ENCODE measurements at regions not wholly inside any gene's neighbourhood (a gene's known extent, or its start where the extent isn't known, plus 50 kb on each side); places are given as distances from the start of the nearest gene placed in this dataset.

- H3K4me1 ChIP-seq, result peaks cover 3 to 76% (median 55%) of the 10 kb centered on the region in 12 donors
- no peak for DNase-seq
- peak overlapping the region; percentile 87 to 97 (median 92) for H3K27ac ChIP-seq
- no peaks in the 10 kb centered on the region for H3K9me3 ChIP-seq
- no peaks in the 10 kb centered on the region for H3K27me3 ChIP-seq
- WGBS, 4 donors, result 66 to 86% (median 79%) methylated on average over 4 of the region's 4 CpGs
- peaks cover 0 to 4% (median 0%) of the 10 kb centered on the region in 9 donors for H3K36me3 ChIP-seq
- intact Hi-C loops (cut with DNase I), result loop anchor here in 6 of 10 donors (5.0 to 10.0 kb wide), 5 partner anchors 35 to 78 kb away; no protein-coding TSS in a partner anchor
- TF ChIP-seq, protein P1, sequence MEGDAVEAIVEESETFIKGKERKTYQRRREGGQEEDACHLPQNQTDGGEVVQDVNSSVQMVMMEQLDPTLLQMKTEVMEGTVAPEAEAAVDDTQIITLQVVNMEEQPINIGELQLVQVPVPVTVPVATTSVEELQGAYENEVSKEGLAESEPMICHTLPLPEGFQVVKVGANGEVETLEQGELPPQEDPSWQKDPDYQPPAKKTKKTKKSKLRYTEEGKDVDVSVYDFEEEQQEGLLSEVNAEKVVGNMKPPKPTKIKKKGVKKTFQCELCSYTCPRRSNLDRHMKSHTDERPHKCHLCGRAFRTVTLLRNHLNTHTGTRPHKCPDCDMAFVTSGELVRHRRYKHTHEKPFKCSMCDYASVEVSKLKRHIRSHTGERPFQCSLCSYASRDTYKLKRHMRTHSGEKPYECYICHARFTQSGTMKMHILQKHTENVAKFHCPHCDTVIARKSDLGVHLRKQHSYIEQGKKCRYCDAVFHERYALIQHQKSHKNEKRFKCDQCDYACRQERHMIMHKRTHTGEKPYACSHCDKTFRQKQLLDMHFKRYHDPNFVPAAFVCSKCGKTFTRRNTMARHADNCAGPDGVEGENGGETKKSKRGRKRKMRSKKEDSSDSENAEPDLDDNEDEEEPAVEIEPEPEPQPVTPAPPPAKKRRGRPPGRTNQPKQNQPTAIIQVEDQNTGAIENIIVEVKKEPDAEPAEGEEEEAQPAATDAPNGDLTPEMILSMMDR (IDR thresholded peaks at IDR 0.05), result no peak
- TF ChIP-seq POLR2A (IDR thresholded peaks at IDR 0.05), result no peak
- H3K4me3 ChIP-seq, result peak overlapping the region in 6 of 12 donors; percentile 8 to 59 (median 50)
- no peak for ATAC-seq
These were observed 148.8 kb upstream of the DMRT1 start for GRCh38 chr9:692636-693129.

GRCh38 chr9:693201-694091, 148.1 kb upstream of the DMRT1 start:
- 0 to 2% (median 1%) methylated on average over 6 of the region's 6 CpGs for WGBS, 4 donors
- intact Hi-C loops (cut with DNase I), result loop anchor here in 7 of 10 donors (2.0 to 10.0 kb wide), 6 partner anchors 36 to 79 kb away; no protein-coding TSS in a partner anchor
- ATAC-seq, result peak; percentile 62 to 77 (median 67)

DNA sequence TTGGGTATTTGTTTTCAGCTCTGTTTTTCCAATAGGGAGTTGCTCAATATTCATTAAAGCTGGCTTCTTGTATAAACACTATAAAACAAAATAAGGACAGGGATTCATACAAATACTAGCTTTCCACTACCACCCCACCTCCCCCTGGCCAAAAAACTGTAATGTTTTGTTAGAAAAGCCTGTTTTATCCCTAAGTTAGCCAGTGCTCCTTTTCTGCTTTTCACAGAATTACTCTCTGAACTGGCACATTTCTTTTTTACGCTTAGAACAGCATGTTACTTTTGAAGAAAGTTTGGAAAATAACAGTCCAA, 147.4 kb upstream of the DMRT1 start:
- Histone ChIP-seq H3K4me3 (peak overlapping the region in 11 of 12 donors; percentile 18 to 59 (median 48)), H3K4me1 (peaks cover 3 to 89% (median 65%) of the 10 kb centered on the region in 12 donors), H3K9me3 (no peaks in the 10 kb centered on the region), H3K27me3 (no peaks in the 10 kb centered on the region), H3K27ac (peak overlapping the region; percentile 87 to 97 (median 92)), H3K36me3 (peaks cover 0 to 5% (median 0%) of the 10 kb centered on the region in 9 donors)
- no peak for DNase-seq
- TF ChIP-seq POLR2A (IDR thresholded peaks at IDR 0.05), result no peak
- TF ChIP-seq, protein P1 (IDR thresholded peaks at IDR 0.05), result no peak
- WGBS, 4 donors, result 42 to 57% (median 53%) methylated on average over 1 of the region's 1 CpG
- ATAC-seq, result no peak
- intact Hi-C loops (cut with DNase I), result loop anchor here in 7 of 10 donors (2.0 to 10.0 kb wide), 6 partner anchors 37 to 79 kb away; no protein-coding TSS in a partner anchor

More at GRCh38 chr9:693201-694091, 148.1 kb upstream of the DMRT1 start:
- peaks cover 0 to 4% (median 0%) of the 10 kb centered on the region in 9 donors for H3K36me3 ChIP-seq
- H3K4me3 ChIP-seq, result peak overlapping the region in 11 of 12 donors; percentile 18 to 59 (median 48)
- TF ChIP-seq POLR2A (IDR thresholded peaks at IDR 0.05), result peak; percentile 8 to 73
- TF ChIP-seq, protein P1 (IDR thresholded peaks at IDR 0.05), result peak in 1 of 12 donors; percentile 15
- H3K27ac ChIP-seq, result peak overlapping the region; percentile 87 to 97 (median 92)
- no peaks in the 10 kb centered on the region for H3K27me3 ChIP-seq
- DNase-seq, result peak in 4 of 5 donors; percentile 67 to 82 (median 78)
- H3K4me1 ChIP-seq, result peaks cover 3 to 84% (median 59%) of the 10 kb centered on the region in 12 donors
- H3K9me3 ChIP-seq, result no peaks in the 10 kb centered on the region

Measured in heart left ventricle (tissue), 16 donors.